Tongue (tissue), 1 donor: ENCODE measurements at regions not wholly inside any gene's neighbourhood (a gene's known extent, or its start where the extent isn't known, plus 50 kb on each side); places are given as distances from the start of the nearest gene placed in this dataset.
"Not testable (repeated sequence)": the region's sequence is repeated elsewhere in the genome, so short reads cannot be mapped to it uniquely, and the experiment has no call there.

ENCODE experiments used
- DNase-seq: peaks from one replicate; pipeline ENCODE4 v3.0.0-alpha.2; 2015

GRCh38 chrX:87961471-87961870 lies 443.9 kb downstream of the KLHL4 start:
- DNase-seq: peak; percentile 1

- no peak for DNase-seq
These were observed 450.5 kb downstream of the KLHL4 start for GRCh38 chrX:87968118-87968517.

- not testable (repeated sequence) for DNase-seq
These were observed 454.5 kb downstream of the KLHL4 start for GRCh38 chrX:87972121-87972520.

GRCh38 chrX:87975365-87975764 lies 457.8 kb downstream of the KLHL4 start:
- no peak for DNase-seq

- not testable (repeated sequence) for DNase-seq
These were observed 490.3 kb downstream of the KLHL4 start for GRCh38 chrX:88007873-88008272.

GRCh38 chrX:88024022-88024421 lies 506.4 kb downstream of the KLHL4 start:
- DNase-seq: no peak

GRCh38 chrX:88072339-88073030 lies 554.9 kb downstream of the KLHL4 start:
- no peak for DNase-seq

- no peak for DNase-seq
These were observed 584.4 kb downstream of the KLHL4 start for GRCh38 chrX:88101968-88102367.

GRCh38 chrX:88135735-88136134 lies 611.3 kb upstream of the CPXCR1 start:
- peak; percentile 0 for DNase-seq

GRCh38 chrX:88136328-88136727 lies 610.7 kb upstream of the CPXCR1 start:
- DNase-seq: no peak

- DNase-seq: no peak
These were observed 600.4 kb upstream of the CPXCR1 start for GRCh38 chrX:88146577-88146976.

GRCh38 chrX:88170553-88170952 lies 576.5 kb upstream of the CPXCR1 start:
- no peak for DNase-seq

- DNase-seq: not testable (repeated sequence)
These were observed 573.0 kb upstream of the CPXCR1 start for GRCh38 chrX:88173932-88174440.

- no peak for DNase-seq
These were observed 544.9 kb upstream of the CPXCR1 start for GRCh38 chrX:88202149-88202548.

GRCh38 chrX:88244066-88244465 lies 503.0 kb upstream of the CPXCR1 start:
- no peak for DNase-seq

- DNase-seq: no peak
These were observed 462.2 kb upstream of the CPXCR1 start for GRCh38 chrX:88284844-88285243.

GRCh38 chrX:88313972-88314371 lies 433.1 kb upstream of the CPXCR1 start:
- not testable (repeated sequence) for DNase-seq

GRCh38 chrX:88325634-88326033 lies 421.4 kb upstream of the CPXCR1 start:
- DNase-seq: no peak

GRCh38 chrX:88355252-88355651 lies 391.8 kb upstream of the CPXCR1 start:
- peak; percentile 0 for DNase-seq

- DNase-seq: no peak
These were observed 380.7 kb upstream of the CPXCR1 start for GRCh38 chrX:88366314-88366713.

GRCh38 chrX:88378406-88378805 lies 368.6 kb upstream of the CPXCR1 start:
- DNase-seq: no peak

GRCh38 chrX:88397551-88397950 lies 349.5 kb upstream of the CPXCR1 start:
- no peak for DNase-seq

GRCh38 chrX:88416002-88416401 lies 331.0 kb upstream of the CPXCR1 start:
- no peak for DNase-seq

- DNase-seq: no peak
These were observed 330.1 kb upstream of the CPXCR1 start for GRCh38 chrX:88416965-88417364.
